ENCODE measurements at regions not wholly inside any gene's neighbourhood (a gene's known extent, or its start where the extent isn't known, plus 50 kb on each side); places are given as distances from the start of the nearest gene placed in this dataset.

GRCh38 chr13:50686551-50686950 is 156.9 kb downstream of the DLEU7 start:
- DNase-seq = no peak
- Histone ChIP-seq H3K36me3 (no peaks in the 10 kb centered on the region), H3K27ac (no peak overlapping the region), H3K9me3 (no peaks in the 10 kb centered on the region), H3K4me1 (no peaks in the 10 kb centered on the region), H3K4me3 (no peak overlapping the region), H3K9ac (ENCODE audit: low read depth in 2 of 2, low read length in 2 of 2) (no peak overlapping the region), H3K27me3 (no peaks in the 10 kb centered on the region)
- intact Hi-C loops (cut with DNase I) = no loop called here
- TF ChIP-seq CTCF (IDR thresholded peaks at IDR 0.05) = no peak

GRCh38 chr13:50687545-50687944 is 155.9 kb downstream of the DLEU7 start:
- intact Hi-C loops (cut with DNase I) = no loop called here
- Histone ChIP-seq H3K4me1 (no peaks in the 10 kb centered on the region), H3K27ac (no peak overlapping the region), H3K9me3 (no peaks in the 10 kb centered on the region), H3K27me3 (no peaks in the 10 kb centered on the region), H3K9ac (ENCODE audit: low read depth in 2 of 2, low read length in 2 of 2) (no peak overlapping the region), H3K4me3 (no peak overlapping the region), H3K36me3 (no peaks in the 10 kb centered on the region)
- TF ChIP-seq CTCF (IDR thresholded peaks at IDR 0.05) = no peak
- no peak for DNase-seq

GRCh38 chr13:50690006-50690405 is 153.5 kb downstream of the DLEU7 start:
- Histone ChIP-seq H3K36me3 (no peaks in the 10 kb centered on the region), H3K4me1 (no peaks in the 10 kb centered on the region), H3K27me3 (no peaks in the 10 kb centered on the region), H3K4me3 (no peak overlapping the region), H3K27ac (no peak overlapping the region), H3K9ac (ENCODE audit: low read depth in 2 of 2, low read length in 2 of 2) (no peak overlapping the region), H3K9me3 (no peaks in the 10 kb centered on the region)
- intact Hi-C loops (cut with DNase I) = no loop called here
- no peak for DNase-seq
- no peak for TF ChIP-seq CTCF (IDR thresholded peaks at IDR 0.05)

GRCh38 chr13:50691176-50691680 is 152.3 kb downstream of the DLEU7 start:
- Histone ChIP-seq H3K36me3 (no peaks in the 10 kb centered on the region), H3K9ac (ENCODE audit: low read depth in 2 of 2, low read length in 2 of 2) (no peak overlapping the region), H3K4me3 (no peak overlapping the region), H3K9me3 (no peaks in the 10 kb centered on the region), H3K27me3 (no peaks in the 10 kb centered on the region), H3K4me1 (no peaks in the 10 kb centered on the region), H3K27ac (no peak overlapping the region)
- DNase-seq = no peak
- TF ChIP-seq CTCF (IDR thresholded peaks at IDR 0.05) = no peak
- intact Hi-C loops (cut with DNase I) = no loop called here

GRCh38 chr13:50691681-50692263 is 151.7 kb downstream of the DLEU7 start:
- Histone ChIP-seq H3K27ac (no peak overlapping the region), H3K9ac (ENCODE audit: low read depth in 2 of 2, low read length in 2 of 2) (no peak overlapping the region), H3K4me1 (no peaks in the 10 kb centered on the region), H3K27me3 (no peaks in the 10 kb centered on the region), H3K36me3 (no peaks in the 10 kb centered on the region), H3K4me3 (no peak overlapping the region), H3K9me3 (no peaks in the 10 kb centered on the region)
- no peak for DNase-seq
- intact Hi-C loops (cut with DNase I) = no loop called here
- no peak for TF ChIP-seq CTCF (IDR thresholded peaks at IDR 0.05)

Measured in colonic mucosa (tissue), 4 donors.